ENCODE measurements at regions not wholly inside any gene's neighbourhood (a gene's known extent, or its start where the extent isn't known, plus 50 kb on each side); places are given as distances from the start of the nearest gene placed in this dataset.

- no peak for DNase-seq (ENCODE audit: low read depth in 2 of 2)
Observed at GRCh38 chr7:156456032-156456431, 184.5 kb upstream of the RNF32 start.

- DNase-seq (ENCODE audit: low read depth in 2 of 2) = no peak
Observed at GRCh38 chr7:156450473-156450872, 190.1 kb upstream of the RNF32 start.

DNA sequence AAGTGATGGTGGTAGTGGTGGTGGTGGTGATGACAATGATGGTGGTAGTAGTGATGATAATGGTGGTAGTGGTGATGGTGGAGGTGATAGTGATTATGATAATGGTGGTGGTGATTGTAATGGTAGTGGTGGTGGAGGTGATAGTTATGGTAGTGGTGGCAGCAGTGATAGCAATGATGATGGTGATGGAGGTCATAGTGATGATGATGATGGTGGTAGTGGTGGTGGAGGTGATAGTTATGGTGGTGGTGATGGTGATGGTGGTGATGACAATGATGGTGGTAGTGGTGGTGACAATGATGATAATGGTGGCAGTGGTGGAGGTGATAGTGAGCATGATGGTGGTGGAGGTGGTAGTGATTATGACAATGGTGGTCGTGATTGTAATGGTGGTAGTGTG lies 191.7 kb upstream of the RNF32 start:
- no peak for DNase-seq (ENCODE audit: low read depth in 2 of 2)

- no peak for DNase-seq (ENCODE audit: low read depth in 2 of 2)
Observed at GRCh38 chr7:156446990-156447389, 193.6 kb upstream of the RNF32 start.

- no peak for DNase-seq (ENCODE audit: low read depth in 2 of 2)
Observed at GRCh38 chr7:156445997-156446761, 194.4 kb upstream of the RNF32 start.

DNA sequence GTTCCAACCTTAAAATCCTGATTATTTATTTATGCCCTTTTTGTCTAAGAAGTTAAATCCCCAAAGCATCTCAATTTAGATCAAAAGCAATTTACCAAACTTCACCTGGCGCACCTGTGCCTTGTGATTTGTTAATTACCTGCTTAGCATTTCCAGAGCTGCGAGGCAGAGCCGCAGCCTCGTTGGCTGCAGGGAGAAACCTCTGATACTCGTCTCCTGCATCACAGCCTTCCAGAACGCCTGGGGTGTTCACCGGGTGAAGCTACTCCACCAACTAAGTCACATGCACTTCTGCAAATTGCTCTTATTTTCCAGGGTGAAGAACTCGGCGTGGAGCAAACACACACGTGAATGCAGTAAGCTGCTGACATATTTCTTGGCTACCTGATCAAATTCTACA lies 198.1 kb upstream of the RNF32 start:
- DNase-seq (ENCODE audit: low read depth in 2 of 2) = no peak

GRCh38 chr7:156440456-156440855 lies 200.1 kb upstream of the RNF32 start:
- DNase-seq (ENCODE audit: low read depth in 2 of 2) = no peak

DNA sequence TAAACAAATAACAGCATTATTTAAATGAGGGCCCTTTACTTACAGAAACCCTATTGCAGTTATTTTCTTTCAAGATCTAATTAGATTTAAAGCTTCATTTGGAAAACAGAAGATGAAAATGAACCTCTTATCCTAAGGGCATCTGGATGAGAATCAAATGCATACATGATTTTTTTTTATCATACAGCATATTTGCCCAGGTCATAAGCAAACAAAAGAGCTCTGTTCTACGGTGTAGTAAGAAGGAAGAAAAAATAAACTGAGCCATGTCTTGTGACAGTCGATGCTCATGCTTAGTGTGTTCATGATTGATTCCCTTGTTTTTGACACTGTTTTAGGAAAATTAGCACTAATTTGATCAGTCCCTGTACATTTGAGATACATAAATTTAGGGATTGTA lies 202.6 kb upstream of the RNF32 start:
- DNase-seq (ENCODE audit: low read depth in 2 of 2) = no peak

DNA sequence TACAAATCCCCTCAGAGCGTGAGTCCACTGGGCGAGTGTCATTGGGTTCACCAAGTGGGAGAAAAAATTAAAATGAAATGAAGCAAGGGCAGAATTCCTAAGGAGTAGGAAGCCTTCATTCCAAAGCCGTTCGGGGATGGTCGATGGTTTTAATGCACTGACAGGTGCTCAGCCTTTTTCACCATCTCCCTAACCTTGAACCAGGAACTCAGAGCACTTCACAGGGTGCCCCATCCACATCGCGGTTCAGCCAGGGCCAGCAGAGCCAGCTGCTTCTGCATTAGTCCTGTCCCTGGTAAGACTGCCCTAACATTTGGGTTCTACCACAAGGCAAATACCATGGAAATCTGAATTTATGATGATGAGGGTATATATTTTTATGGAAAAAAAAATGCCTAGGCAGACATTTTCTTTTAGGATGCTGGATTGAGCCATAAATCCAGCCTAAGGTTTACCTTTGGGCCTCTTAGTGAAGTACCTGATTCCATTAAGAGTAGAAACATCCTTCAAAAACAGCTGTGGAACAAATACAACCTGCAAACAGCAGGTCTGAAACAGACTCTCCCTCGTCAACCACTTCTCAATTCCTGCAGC lies 203.5 kb upstream of the RNF32 start:
- no peak for DNase-seq (ENCODE audit: low read depth in 2 of 2)

GRCh38 chr7:156435486-156436231 lies 204.9 kb upstream of the RNF32 start:
- no peak for DNase-seq (ENCODE audit: low read depth in 2 of 2)

DNA sequence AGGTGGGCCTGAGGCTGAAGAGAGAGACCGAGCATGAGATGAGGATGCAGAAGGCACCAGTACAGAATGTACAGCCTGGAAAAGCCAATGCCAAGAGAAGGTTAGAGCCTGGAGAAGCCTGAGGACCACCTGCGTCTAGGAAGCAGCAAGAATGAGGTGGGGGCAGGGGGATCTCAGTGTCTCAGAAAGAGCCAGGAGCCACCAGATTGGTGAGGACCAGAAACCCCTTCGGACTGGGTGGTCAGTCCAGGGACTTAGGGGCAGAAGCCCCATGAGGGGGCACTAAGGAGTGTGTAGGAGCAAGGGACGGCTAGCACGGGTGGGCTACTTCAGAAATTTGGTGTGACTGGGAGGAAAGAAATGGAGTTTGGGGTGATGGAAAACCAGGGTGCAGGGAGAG lies 205.9 kb upstream of the RNF32 start:
- no peak for DNase-seq (ENCODE audit: low read depth in 2 of 2)

- no peak for DNase-seq (ENCODE audit: low read depth in 2 of 2)
Observed at GRCh38 chr7:156432018-156432417, 208.6 kb upstream of the RNF32 start.

- DNase-seq (ENCODE audit: low read depth in 2 of 2) = no peak
Observed at GRCh38 chr7:156430109-156430508, 210.5 kb upstream of the RNF32 start.

DNA sequence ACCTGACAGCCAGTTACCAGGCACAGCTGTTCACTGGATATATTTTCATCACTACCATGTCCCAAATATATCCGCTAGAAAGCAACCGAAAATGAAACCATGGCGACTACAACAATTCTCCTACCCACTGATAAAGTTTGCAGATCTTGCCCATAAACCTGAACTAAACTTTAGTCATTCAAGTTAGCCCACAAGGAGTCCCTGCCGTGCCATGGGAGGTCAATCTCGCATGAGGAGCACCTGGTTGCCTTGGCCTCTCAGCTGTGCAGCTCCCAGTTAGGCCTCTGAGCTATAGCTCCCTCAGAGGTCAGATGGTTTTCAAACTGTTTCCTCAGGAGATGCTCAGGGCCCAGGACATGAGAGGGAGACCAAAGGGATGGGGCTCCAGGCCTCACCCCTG lies 211.1 kb upstream of the RNF32 start:
- no peak for DNase-seq (ENCODE audit: low read depth in 2 of 2)

GRCh38 chr7:156423876-156424275 lies 216.7 kb upstream of the RNF32 start:
- DNase-seq (ENCODE audit: low read depth in 2 of 2) = no peak

- DNase-seq (ENCODE audit: low read depth in 2 of 2) = no peak
Observed at GRCh38 chr7:156420496-156420895, 220.1 kb upstream of the RNF32 start.

DNA sequence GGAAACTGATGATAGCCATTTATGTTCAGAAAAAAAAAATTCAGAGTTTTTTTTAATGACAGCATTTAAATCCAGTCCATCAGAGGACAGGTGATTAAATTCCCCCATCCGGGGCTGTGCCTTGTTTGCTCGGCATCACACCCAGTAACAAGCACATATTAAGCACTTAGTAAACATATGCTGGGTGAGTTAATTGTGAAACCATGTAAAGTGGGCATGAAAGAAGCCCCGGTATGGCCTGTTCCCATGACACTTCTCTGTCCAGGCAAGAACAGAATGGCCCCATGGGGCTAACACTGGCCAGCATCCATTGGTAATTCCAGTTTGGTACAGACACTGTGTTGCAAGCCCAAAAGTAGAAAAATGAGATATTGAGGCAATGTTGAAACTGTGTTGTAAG lies 220.8 kb upstream of the RNF32 start:
- DNase-seq (ENCODE audit: low read depth in 2 of 2) = no peak

DNA sequence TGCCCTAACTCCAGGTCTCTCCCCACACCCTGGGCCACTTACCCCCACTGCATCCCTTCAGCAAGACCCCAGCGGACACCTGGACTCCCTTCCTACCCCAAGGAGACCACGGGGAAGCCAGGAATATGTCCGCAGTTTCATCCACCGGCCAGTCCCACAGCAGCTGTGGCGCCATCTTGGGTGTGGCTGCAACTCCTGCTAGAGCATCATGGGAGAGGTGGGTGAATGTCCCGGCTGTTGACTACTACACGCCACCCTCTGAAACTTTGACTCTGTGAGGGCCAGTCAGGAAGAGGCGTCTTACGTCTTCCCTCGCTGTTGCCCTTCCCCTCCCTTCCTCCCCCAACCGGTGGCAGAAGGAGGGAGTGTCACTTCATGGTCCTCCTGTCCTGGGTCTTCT lies 238.3 kb upstream of the RNF32 start:
- no peak for DNase-seq (ENCODE audit: low read depth in 2 of 2)

DNA sequence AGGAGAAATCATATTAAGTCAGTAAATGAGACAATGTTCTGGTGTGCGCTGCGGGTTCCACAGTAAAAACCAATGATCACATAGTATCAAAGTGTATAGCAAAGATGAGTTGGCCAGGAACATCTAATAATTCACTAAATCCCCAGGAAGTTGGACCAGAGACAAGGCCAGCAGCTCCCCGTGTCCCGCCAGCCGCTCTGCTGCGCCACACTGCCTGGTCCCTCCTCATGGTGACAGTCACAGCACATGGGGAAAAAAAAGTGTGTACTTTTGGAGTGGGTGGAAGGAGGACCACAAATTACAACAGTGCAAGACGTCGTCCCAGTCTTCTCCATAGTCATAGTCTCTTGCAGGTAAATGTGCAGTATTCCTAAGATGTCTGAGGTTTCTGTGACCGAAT lies 239.0 kb upstream of the RNF32 start:
- no peak for DNase-seq (ENCODE audit: low read depth in 2 of 2)

- no peak for DNase-seq (ENCODE audit: low read depth in 2 of 2)
Observed at GRCh38 chr7:156400046-156400445, 240.5 kb upstream of the RNF32 start.

DNA sequence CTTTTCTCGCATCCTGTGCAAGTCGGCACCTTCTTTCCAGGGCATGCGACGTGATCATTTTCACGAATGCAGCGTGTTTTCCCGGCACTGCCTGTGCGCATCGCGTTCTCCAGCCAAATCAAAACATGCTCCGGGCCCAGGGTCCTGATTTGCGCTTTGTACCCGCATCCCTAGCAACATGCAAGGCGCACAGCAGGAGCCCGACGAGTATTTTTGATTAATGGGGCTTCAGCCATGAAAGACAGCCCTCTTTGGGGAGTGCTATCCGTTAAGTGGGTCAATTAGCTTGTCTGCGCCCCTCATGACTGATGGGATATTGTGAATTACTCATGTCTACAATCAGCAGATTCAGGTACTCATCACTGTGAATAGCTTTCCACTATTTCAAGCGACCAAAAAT lies 243.3 kb upstream of the RNF32 start:
- no peak for DNase-seq (ENCODE audit: low read depth in 2 of 2)

DNA sequence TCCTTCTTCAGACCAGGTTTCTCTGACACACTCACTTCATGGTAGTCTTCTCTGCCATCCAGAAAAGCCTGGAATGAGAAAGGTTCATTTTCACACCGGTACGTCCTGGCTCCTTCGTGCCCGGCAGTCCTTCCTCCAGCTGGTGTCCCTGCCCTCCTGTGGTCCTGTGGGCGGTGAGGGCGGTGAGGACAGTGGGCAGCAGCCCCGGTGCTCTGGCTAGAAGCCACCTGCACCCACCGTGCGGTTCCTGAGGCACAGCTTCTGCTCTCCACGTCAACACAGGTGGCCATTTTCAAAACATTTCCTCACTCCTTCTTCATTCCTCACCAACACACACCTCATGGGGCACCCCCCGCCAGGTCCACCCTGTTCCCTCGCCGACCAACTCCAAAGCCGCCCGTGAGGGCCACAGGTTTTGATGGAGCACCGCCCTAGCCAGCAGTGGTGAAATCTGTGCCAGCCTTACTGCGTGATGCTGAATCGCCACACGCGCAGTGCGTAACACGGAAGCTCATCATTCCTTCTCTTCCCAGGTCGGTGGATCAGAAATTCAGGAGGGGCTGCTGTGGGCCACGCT lies 251.4 kb upstream of the RNF32 start:
- DNase-seq (ENCODE audit: low read depth in 2 of 2) = no peak

GRCh38 chr7:156386097-156386496 lies 254.5 kb upstream of the RNF32 start:
- no peak for DNase-seq (ENCODE audit: low read depth in 2 of 2)

All from stimulated activated CD4-positive, alpha-beta T cell treated with anti-CD3 and anti-CD28 coated beads, Interleukin-4, amount 100 ng/mL, for 48 hours (primary cell).